HG03097 (cell line): ENCODE measurements at regions not wholly inside any gene's neighbourhood (a gene's known extent, or its start where the extent isn't known, plus 50 kb on each side); places are given as distances from the start of the nearest gene placed in this dataset.

Source experiments
- ATAC-seq: cut with Tn5 transposase; IDR thresholded peaks from one replicate; pipeline ENCODE4 v1.9.1; 2021; ENCODE audit not compliant: unreplicated experiment, low FRiP score

GRCh38 chr4:163858515-163858914, 364.0 kb downstream of the TMA16 start:
- ATAC-seq = no peak

GRCh38 chr4:163863082-163863481, 368.6 kb downstream of the TMA16 start:
- ATAC-seq = no peak

GRCh38 chr4:163865010-163865409, 370.5 kb downstream of the TMA16 start:
- ATAC-seq = no peak

- ATAC-seq = no peak
These were observed 372.3 kb downstream of the TMA16 start for GRCh38 chr4:163866728-163867315.

DNA sequence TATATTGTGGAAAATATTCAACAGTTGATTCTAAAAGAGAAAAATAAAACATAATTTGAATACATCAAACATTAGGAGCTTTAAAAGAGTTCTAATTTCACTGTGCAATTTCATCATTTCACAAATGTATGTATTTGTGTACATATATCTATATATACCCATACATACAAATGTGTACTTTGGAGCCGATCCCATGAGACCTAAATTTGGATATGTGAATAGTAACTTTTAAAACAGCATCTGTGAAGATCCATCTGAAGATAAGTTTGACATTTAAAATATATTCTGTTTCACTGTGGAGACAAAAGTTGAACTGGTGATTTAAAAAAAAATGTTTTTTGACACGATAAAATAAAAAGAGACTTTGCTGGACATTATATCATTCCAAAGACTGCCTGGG, 374.0 kb downstream of the TMA16 start:
- ATAC-seq = no peak

DNA sequence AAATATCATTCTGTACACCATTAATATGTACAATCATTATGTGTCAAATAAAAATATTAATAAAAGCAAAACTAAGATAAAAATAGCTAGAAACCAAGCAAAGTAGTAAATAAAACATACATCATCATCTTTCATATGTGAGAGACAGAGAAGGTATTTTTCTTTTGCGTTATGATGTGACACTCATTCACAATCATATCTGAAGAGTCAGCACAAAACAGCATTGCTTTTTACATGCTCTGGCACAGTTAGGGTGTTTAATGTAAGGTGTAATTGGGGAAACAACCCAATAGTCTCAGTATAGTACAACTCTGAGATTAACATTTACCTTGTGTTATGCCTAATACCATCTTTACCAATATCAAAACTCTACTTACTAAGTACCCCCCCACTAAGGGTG, 376.6 kb downstream of the TMA16 start:
- ATAC-seq = no peak

DNA sequence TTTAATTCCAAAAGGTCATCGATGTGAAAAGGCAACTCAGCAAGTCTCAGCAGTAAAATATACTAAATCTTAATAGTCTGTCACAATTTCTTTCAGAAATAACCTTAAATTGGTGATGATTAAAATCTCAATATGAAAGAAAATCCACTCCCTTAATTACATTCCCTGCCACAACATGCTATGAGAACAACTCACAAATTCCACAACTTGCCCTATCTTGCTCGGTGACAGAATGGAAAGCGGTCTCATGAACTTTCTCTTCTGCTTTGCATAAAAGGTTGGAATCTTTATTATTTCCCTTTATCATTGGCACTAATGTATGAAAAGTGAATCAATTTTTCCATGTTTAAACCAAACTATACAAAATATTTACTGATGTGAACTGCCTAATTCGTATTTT, 380.8 kb downstream of the TMA16 start:
- no peak for ATAC-seq

- no peak for ATAC-seq
These were observed 384.0 kb downstream of the TMA16 start for GRCh38 chr4:163878336-163879121.

DNA sequence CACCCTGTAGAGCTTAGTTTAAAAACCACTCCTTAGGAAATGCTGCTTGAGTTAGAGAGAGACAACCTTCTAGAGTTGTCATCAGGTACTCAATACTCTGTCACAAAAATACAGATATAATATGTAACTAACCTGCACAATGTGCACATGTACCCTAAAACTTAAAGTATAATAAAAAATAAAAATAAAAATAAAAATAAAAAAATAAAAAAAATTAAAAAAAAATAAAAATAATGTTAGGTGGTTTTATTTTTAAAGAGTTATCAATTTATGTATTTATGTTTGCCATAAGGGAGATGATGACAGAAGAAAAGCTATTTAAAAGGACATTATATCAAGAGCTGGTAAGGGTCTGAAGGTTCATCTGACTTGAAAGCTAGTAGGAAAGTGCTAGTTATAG, 397.9 kb downstream of the TMA16 start:
- ATAC-seq = no peak

- no peak for ATAC-seq
These were observed 401.0 kb downstream of the TMA16 start for GRCh38 chr4:163895378-163896005.

GRCh38 chr4:163901319-163901718, 406.8 kb downstream of the TMA16 start:
- ATAC-seq = no peak

DNA sequence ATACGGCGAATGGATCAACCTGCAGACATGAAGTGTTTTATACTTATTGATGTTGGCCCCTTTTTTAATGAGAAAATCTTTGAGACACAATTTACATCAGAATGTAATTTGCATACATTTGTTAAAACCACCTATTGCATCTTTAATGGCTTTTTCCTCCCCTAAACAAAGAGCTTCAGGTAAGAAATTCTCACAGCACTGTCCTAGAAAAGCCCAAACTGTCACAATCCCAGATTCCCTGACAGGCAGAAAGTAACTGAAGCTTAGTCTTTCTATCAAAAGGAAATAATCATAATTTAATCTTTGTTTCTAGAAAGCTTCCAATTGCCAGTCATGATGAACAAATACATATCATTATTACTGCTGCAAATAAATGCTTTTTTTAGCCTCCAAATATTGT, 407.9 kb downstream of the TMA16 start:
- ATAC-seq = no peak

GRCh38 chr4:163911891-163912290, 417.4 kb downstream of the TMA16 start:
- no peak for ATAC-seq

DNA sequence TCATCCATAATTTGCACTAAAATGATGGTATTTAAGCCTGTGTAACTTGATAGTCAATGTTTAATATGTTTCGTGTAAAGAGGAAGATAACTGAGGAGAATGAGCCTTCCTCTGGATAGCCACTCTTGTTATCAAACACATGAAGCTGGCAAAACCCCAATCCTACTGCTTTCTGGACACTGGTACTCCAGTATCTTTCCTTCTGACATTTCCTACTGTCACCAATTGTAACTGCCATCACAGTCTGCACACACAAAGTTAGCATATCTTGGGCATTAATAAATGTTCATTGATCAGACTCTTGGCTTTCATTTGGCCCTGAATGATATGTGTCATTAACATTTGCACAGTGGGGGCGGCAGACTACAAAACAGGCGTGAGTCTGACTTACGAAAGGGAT, 419.1 kb downstream of the TMA16 start:
- ATAC-seq = no peak

GRCh38 chr4:163915896-163916295, 421.4 kb downstream of the TMA16 start:
- ATAC-seq = no peak

GRCh38 chr4:163920426-163920825, 425.9 kb downstream of the TMA16 start:
- ATAC-seq = no peak

DNA sequence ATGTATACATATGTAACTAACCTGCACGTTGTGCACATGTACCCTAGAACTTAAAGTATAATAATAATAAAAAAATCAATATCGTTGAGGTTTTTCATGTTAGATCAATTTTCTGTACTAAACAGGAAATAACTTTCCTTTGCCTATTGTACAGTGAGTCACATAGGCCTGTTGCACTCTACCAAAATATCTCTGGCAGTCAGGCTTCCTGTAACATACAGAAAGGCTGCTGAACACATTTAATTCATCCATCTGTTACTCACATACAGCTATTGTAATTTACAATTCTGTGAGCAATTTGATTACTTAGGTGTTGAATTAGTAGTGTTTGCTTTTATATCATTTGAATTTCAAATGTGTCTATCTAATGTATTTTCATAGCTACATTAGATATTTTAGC, 427.8 kb downstream of the TMA16 start:
- no peak for ATAC-seq

- ATAC-seq = no peak
These were observed 428.6 kb downstream of the TMA16 start for GRCh38 chr4:163923092-163923491.

DNA sequence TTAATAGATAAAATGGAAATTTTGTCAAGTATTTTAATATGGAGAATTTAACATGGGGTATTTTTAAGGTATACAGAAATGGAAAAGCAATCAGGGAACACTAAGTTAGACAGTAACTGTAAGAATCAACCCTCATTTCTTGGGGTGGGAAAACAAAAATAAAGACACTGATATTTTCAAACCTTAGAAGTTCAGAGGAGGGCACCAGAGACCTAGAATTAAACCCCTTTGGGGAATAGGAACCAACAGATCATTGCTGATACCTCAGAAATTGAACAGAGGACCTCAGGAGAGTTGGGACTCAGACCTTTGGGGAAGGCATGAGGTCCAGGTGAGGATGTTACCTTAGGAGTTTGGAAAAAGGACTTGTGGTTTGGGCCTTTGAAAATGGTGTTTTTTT, 435.6 kb downstream of the TMA16 start:
- ATAC-seq = no peak

DNA sequence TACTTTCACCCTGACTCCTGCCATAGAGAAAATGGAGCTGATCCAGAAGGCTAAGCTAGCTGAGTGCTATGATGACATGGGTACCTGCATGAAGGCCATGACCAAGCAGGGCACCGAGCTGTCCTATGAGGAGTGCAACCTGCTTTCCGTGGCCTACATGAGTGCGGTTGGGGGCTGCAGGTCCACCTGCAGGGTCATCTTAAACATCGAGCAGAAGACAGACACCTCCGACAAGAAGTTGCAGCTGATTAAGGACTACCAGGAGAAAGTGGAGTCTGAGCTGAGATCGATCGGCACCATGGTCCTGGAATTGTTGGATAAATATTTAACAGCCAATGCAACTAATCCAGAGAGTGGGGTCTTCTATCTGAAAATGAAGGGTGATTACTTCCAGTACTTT, 438.0 kb downstream of the TMA16 start:
- ATAC-seq = no peak

DNA sequence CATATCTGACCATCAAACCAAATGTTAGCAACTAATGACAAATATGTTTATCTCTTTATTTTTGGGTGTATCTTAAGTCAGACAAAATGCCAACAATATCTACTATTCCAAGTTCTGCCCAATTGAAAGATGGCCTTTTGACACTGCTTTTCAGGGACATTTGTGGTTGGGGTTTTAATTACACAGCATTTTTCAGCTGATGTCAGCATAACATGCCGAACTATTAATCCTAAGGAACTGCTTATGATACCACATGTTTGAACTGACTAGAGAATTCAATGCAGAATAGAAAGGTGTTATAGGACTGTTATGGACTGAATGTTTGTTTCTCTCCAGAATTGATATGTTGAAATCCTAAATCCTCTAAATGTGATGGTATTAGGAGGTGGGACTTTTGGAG, 445.1 kb downstream of the TMA16 start:
- no peak for ATAC-seq
